ENCODE measurements at regions not wholly inside any gene's neighbourhood (a gene's known extent, or its start where the extent isn't known, plus 50 kb on each side); places are given as distances from the start of the nearest gene placed in this dataset.

DNA sequence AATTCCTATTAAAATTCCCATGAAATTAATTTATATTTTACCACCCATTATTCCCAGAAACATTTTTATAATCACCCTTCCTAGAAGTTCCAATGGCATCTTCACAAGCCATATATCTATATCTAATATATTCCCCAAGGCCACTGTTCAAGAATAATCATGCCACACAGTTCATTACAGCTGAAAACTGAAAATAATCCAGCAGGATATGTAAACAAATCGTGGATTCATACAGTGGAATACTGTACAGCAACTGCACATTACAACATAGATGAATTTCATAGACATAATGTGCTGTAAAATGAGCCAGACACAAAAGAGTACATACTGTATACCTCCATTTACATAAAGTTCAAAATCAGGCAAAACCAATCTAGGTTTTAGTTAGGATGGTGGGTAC lies 63.9 kb upstream of the SERPINE2 start:
- TF ChIP-seq, protein P1, sequence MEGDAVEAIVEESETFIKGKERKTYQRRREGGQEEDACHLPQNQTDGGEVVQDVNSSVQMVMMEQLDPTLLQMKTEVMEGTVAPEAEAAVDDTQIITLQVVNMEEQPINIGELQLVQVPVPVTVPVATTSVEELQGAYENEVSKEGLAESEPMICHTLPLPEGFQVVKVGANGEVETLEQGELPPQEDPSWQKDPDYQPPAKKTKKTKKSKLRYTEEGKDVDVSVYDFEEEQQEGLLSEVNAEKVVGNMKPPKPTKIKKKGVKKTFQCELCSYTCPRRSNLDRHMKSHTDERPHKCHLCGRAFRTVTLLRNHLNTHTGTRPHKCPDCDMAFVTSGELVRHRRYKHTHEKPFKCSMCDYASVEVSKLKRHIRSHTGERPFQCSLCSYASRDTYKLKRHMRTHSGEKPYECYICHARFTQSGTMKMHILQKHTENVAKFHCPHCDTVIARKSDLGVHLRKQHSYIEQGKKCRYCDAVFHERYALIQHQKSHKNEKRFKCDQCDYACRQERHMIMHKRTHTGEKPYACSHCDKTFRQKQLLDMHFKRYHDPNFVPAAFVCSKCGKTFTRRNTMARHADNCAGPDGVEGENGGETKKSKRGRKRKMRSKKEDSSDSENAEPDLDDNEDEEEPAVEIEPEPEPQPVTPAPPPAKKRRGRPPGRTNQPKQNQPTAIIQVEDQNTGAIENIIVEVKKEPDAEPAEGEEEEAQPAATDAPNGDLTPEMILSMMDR (IDR thresholded peaks at IDR 0.05), result no peak
- TF ChIP-seq POLR2A (IDR thresholded peaks at IDR 0.05), result no peak

Measured in right lobe of liver (tissue), 4 donors.